ENCODE measurements at regions not wholly inside any gene's neighbourhood (a gene's known extent, or its start where the extent isn't known, plus 50 kb on each side); places are given as distances from the start of the nearest gene placed in this dataset.
"Not testable (repeated sequence)": the region's sequence is repeated elsewhere in the genome, so short reads cannot be mapped to it uniquely, and the experiment has no call there.

GRCh38 chr1:99481391-99481996 lies 164.4 kb upstream of the PALMD start:
- peak in 28 of 42 donors; percentile 12 to 83 (median 62) for DNase-seq
- intact Hi-C loops (cut with DNase I) = loop anchor here (10.0 kb wide), 1 partner anchor 737 kb away; no protein-coding TSS in a partner anchor

- DNase-seq = no peak
- intact Hi-C loops (cut with DNase I) = loop anchor here (10.0 kb wide), 1 partner anchor 737 kb away; no protein-coding TSS in a partner anchor
These were observed 163.6 kb upstream of the PALMD start for GRCh38 chr1:99482286-99482685.

DNA sequence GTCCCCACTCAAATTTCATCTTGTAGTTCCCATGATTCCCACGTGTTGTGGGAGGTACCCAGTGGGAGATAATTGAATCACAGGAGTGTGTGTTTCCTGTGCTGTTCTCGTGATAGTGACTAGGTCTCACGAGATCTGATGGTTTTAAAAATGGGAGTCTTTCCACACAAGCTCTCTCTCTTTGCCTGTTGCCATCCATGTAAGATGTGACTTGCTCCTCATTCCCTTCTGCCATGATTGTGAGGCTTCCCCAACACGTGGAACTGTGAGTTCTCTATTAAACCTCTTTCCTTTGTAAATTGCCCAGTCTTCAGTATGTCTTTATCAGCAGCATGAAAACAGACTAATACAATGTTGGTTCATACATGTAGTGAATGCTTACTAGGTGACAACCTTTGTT lies 163.2 kb upstream of the PALMD start:
- intact Hi-C loops (cut with DNase I) = loop anchor here (10.0 kb wide), 1 partner anchor 738 kb away; no protein-coding TSS in a partner anchor
- DNase-seq = no peak

- DNase-seq = no peak
- intact Hi-C loops (cut with DNase I) = no loop called here
These were observed 155.9 kb upstream of the PALMD start for GRCh38 chr1:99490031-99490430.

DNA sequence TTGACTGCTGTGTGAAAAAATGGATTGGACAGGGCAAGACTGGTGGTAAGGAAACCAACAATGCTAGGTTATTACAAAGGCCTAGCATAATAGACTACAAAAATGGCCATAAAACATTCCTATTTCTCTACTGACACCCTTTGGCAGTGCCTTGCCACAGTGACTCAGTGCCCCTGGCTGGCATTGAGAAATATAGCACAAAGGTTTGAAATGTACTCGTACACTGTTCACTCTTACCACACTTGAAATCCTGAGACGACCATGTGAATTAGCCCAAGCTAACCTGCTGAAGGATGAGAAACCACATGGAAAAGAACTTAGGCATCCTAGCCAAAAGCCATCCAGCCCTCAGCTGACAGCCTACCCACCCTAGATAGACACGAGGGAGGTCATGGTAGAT lies 149.8 kb upstream of the PALMD start:
- DNase-seq = no peak
- intact Hi-C loops (cut with DNase I) = no loop called here

DNA sequence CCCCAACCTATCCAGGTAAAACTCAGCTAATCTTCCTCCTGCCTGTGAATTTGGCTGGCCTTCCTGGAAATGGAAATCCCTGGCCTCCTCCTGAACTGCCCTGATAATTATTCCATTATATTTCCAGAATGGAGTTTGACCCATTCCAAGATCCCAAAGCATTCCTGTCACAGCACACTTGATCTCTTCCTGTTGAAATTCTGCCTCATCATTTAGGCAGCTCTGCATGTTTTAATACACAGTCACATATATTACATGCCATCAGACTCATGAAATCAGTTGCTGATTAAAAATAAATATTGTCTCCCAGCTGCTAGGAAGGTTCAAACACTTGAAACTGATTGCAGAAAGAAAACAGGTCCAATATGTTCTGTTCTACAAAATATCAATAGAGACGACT lies 148.2 kb upstream of the PALMD start:
- no peak for DNase-seq
- intact Hi-C loops (cut with DNase I) = no loop called here

- no peak for DNase-seq
- intact Hi-C loops (cut with DNase I) = no loop called here
These were observed 145.4 kb upstream of the PALMD start for GRCh38 chr1:99500541-99500940.

DNA sequence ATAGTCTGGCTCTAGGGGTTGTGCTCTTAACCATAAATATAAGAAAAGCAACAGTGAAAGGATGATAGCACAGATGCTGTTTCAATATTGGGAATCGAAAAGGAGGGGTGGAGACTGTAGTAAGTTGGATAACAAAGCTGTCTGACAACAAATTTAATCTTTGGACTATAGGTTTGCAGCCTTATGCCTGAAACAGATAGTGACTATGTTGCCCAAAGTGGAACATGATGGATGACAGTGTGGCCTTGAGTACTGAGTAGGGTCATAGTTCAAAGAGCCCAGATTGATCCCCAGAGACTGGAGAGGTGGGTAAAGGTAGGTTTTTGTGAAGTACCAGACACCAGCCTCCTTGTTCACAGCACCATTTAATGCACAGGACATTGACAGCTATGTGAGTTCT lies 144.0 kb upstream of the PALMD start:
- intact Hi-C loops (cut with DNase I) = no loop called here
- no peak for DNase-seq

- intact Hi-C loops (cut with DNase I) = no loop called here
- no peak for DNase-seq
These were observed 143.5 kb upstream of the PALMD start for GRCh38 chr1:99502400-99502799.

GRCh38 chr1:99503276-99503747 lies 142.6 kb upstream of the PALMD start:
- intact Hi-C loops (cut with DNase I) = no loop called here
- no peak for DNase-seq

GRCh38 chr1:99504287-99504686 lies 141.6 kb upstream of the PALMD start:
- DNase-seq = no peak
- intact Hi-C loops (cut with DNase I) = no loop called here

DNA sequence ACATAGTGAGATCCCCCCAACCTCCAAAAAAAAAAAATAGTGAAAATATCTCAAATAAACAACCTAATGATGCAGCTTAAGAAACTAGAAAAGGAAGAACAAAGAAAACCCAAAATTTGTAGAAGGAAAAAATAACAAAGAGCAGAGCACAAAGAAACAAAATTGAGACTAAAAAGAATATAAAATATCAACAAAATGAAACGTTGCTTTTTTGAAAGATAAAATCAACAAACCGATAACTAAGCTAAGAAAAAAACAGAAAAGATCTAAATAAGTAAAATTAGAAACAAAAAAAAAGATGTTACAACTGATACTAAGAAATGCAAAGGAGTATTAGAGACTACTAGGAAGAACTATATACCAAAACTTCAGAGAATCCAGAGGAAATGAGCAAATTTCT lies 139.3 kb upstream of the PALMD start:
- no peak for DNase-seq
- intact Hi-C loops (cut with DNase I) = no loop called here

GRCh38 chr1:99507446-99507845 lies 138.5 kb upstream of the PALMD start:
- DNase-seq; intact Hi-C loops (cut with DNase I): not testable (repeated sequence)

GRCh38 chr1:99507906-99508732 lies 137.8 kb upstream of the PALMD start:
- DNase-seq = no peak
- intact Hi-C loops (cut with DNase I) = no loop called here

DNA sequence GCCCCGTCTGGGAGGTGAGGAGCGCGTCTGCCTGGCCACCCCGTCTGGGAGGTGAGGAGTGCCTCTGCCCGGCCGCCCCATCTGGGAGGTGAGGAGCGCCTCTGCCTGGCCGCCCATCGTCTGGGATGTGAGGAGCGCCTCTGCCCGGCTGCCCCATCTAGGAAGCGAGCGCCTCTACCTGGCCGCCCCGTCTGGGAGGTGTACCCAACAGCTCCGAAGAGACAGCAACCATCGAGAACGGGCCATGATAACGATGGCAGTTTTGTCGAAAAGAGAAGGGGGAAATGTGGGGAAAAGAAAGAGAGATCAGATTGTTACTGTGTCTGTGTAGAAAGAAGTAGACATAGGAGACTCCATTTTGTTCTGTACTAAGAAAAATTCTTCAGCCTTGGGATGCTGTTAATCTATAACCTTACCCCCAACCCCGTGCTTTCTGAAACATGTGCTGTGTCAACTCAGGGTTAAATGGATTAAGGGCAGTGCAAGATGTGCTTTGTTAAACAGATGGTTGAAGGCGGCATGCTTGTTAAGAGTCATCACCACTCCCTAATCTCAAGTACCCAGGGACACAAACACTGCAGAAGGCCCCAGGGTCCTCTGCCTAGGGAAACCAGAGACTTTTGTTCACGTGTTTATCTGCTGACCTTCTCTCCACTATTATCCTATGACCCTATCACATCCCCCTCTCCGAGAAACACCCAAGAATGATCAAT lies 137.0 kb upstream of the PALMD start:
- DNase-seq; intact Hi-C loops (cut with DNase I): not testable (repeated sequence)

DNA sequence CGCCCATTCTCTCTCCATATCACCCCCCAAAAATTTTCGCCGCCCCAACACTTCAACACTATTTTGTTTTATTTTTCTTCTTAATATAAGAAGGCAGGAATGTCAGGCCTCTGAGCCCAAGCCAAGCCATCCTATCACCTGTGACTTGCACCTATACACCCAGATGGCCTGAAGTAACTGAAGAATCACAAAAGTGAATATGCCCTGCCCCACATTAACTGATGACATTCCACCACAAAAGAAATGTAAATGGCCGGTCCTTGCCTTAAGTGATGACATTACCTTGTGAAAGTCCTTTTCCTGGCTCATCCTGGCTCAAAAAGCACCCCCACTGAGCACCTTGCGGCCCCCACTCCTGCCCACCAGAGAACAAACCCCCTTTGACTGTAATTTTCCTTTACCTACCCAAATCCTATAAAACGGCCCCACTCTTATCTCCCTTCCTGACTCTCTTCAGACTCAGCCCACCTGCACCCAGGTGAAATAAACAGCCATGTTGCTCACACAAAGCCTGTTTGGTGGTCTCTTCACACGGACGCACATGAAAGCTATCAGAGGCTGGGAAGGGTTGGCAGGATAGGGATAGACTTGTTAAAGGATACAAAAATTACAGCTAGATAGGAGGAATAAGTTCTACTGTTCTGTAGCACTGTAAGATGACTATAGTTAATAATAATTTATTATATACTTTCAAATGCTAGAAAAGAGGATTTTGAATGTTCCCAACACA lies 130.9 kb upstream of the PALMD start:
- intact Hi-C loops (cut with DNase I); DNase-seq: not testable (repeated sequence)

- no peak for DNase-seq
- intact Hi-C loops (cut with DNase I) = no loop called here
These were observed 129.8 kb upstream of the PALMD start for GRCh38 chr1:99516141-99516540.

DNA sequence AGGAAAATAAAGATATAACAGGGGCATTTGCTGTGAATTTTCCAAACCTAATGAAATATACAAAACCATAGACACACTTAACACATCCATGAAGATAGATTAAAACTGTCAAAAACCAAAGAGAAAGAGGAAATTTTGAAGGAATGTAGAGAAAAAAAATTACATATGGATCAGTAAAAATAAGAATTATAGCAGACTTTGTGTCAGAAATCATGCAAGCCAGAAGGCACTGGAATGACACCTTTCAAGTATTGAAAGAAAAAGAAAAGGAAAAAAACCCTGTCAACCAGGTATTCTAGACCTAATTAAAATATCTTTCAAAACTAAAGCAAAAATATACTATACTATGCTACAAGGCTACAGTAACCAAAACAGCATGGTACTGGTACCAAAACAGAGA lies 125.8 kb upstream of the PALMD start:
- intact Hi-C loops (cut with DNase I) = no loop called here

GRCh38 chr1:99525331-99525730 lies 120.6 kb upstream of the PALMD start:
- DNase-seq = no peak
- intact Hi-C loops (cut with DNase I) = no loop called here

More for the DNA sequence above, 125.8 kb upstream of the PALMD start:
- DNase-seq = no peak

Data from head of caudate nucleus (tissue), 42 donors.